HG02884 (cell line): ENCODE measurements at regions not wholly inside any gene's neighbourhood (a gene's known extent, or its start where the extent isn't known, plus 50 kb on each side); places are given as distances from the start of the nearest gene placed in this dataset.

Experiments used
- ATAC-seq: cut with Tn5 transposase; IDR thresholded peaks from one replicate; pipeline ENCODE4 v1.9.1; 2021; ENCODE audit warnings: mild to moderate bottlenecking, moderate library complexity; ENCODE audit not compliant: unreplicated experiment

DNA sequence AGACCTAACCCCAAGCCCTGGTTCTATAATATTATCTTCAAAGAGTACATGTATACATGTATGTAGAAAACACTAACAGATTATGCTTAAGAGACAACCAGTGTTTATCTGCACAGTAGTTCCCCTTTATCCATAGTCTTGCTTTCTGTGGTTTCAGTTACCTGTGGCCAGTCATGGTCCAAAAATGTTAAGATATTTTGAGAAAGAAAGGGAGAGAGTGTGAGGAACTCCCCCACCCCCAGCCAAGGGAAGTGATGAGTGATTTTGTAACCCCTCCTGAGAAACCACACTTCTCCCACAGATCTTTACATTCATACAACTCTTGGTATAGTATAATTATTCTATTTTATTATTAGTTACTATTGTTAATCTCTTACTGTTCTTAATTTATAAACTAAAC, 77.3 kb upstream of the CNTN1 start:
- peak; percentile 79 for ATAC-seq

DNA sequence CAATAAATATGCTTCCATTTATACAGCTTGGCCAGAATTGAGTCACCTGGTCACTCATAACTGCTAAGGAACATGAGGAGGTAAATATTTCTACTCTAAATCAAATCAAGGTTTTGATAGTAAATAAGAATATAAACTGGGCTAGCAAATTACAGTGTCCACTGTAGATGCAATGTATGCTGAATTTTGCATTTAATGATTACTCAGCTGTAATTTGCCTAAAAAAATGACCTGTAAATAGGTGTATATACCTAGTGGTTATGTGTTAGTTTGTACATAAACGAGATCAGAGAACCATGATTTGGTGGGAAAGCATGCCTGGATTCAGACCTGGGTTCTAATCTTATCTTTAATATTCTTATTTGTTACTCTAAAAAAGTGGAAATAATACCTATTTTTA, 76.6 kb upstream of the CNTN1 start:
- peak; percentile 23 for ATAC-seq

DNA sequence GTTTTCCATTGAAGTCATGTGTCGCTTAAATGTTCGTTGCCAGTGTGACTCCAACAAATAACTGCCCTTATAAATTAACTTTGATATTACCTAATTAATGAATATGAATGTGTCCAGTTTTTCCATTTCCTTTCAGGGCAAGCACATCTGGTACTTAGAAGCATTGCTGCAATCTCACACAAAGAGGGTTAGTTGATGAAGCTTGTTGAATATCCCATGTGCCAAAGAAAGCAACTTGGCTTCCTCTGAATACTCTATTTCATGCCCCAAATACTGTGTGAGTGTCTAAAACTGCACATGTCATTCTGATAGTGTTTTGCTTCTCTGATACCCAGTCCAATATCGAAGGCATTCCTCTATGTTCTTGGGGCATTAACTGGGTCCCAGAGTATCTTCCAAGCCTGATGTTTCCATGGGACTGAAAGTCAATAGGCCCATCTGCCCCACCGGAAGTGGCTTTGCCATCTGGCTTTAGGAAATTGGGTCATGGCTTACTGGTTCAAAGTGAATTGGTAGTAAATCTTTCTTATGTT, 75.8 kb upstream of the CNTN1 start:
- no peak for ATAC-seq

DNA sequence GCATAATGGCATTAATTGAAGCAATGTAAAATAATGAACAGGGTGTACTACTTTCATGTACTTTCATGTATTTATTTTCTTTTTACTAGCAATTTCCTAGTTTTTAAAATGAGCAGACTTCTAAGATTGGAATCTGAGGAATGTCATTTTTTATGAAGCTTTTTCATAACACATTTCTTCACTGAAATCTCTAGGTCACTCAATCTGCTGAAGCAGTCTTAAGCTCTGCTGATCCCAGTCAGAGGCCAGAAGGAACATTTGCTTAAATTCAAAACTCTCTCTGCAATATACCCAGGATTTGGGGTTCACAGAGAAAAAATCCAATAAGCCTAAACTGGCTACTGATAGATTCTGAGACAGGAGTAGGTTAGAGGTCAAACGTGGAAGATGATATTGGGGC, 73.6 kb upstream of the CNTN1 start:
- no peak for ATAC-seq

DNA sequence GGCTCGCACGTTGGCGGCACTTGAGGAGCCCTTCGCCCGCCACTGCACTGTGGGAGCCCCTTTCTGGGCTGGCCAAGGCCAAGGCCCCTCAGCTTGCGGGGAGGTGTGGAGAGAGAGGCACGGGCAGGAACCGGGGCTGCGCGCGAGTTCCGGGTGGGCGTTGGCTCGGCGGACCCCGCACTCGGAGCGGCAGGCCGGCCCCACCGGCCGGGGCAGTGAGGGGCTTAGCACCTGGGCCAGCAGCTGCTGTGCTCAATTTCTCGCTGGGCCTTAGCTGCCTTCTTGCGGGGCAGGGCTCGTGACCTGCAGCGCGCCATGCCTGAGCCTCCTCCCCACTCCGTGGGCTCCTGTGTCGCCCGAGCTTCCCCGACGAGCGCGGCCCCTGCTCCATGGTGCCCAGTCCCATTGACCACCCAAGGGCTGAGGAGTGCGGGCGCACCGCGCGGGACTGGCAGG, 71.6 kb upstream of the CNTN1 start:
- ATAC-seq: no peak

DNA sequence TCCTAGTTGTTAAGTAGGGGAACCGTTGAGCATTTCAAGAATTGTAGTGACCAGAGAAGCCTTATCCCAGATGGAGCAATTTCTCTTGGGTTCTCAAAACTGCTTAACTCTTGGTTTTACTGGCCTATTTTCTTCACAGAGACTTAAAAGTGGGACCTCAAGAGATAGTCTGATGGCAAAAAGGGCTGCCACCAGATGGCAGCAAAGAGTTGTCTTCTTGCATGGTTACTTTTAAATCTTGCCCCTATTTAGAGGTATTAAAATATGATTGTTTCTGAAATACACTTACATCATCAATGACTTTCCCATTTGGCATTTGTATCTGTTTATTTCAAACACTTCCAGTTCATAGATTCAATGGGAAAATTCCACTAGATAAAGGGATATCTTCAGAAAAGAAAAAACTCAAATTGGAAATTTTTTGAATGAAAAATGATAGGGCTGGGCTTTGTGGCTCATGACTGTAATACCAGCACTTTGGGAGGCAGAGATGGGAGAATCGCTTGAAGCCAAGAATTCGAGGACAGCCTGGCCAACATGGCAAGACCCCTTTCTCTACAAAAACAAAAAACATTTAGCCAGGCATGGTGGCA, 69.9 kb upstream of the CNTN1 start:
- ATAC-seq: no peak

DNA sequence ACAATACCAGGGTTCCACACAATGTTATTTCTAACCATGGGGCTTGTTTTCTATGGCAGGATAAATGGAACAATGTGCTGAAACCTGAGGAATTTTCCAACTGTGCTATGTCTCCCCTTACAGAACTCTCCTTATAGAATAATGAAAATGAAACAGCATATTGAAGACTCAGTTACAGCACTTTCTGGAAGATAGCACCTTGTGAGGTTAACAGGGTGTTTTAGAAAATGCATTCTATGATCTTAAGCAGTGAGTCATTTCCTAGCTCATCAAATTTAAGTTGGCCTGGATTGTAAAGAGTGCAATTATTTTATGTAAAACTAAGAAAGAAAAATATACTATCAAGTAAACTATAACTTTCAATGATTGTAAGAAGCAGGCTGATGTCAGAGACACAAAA, 60.1 kb upstream of the CNTN1 start:
- no peak for ATAC-seq

DNA sequence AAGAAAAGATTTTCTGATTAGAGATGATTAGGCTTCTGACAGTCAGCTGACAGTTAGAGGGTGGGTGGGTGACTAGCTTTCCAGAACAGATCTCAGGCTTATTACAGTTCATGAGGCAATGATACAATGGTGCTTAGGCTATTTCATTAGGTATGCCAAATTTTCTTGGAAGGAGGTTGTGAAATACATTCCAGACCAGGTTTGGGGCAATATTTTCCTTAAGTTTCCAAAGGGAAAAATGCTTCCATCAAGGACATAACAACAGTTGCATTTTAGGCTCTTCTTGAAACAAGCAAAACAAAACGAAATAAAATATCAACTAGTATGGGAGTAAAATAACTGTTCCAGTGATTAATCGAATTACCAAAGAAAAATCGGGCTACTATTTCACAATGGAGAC, 59.3 kb upstream of the CNTN1 start:
- no peak for ATAC-seq

DNA sequence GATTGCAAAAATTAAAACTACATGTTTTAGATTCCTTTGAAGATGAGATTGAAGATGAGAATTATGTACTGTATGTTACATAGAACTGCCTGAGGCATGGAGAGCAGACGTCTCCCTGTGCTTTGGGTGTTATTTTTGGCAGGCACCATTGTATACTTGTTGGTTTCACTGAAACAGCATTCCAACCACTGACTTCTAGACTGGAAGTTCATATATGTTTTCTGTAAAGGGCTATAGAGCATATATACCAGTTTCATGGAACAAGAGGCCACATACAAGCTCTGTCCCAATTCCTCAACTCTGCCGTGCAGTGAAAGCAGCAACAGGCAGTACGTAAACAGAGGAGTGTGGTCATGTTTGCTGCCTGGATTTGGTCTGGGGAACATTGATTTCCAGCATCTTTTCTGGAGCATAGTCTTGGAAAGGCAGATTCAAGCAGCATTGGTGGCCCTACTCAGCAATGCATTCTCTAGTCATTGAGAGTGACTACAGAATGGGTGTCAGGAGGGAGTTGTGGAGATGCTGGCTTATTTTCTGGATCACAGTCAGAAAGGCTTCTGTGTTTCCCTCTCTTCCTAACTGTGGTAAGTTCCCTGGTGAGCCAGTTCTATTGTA, 57.6 kb upstream of the CNTN1 start:
- no peak for ATAC-seq

DNA sequence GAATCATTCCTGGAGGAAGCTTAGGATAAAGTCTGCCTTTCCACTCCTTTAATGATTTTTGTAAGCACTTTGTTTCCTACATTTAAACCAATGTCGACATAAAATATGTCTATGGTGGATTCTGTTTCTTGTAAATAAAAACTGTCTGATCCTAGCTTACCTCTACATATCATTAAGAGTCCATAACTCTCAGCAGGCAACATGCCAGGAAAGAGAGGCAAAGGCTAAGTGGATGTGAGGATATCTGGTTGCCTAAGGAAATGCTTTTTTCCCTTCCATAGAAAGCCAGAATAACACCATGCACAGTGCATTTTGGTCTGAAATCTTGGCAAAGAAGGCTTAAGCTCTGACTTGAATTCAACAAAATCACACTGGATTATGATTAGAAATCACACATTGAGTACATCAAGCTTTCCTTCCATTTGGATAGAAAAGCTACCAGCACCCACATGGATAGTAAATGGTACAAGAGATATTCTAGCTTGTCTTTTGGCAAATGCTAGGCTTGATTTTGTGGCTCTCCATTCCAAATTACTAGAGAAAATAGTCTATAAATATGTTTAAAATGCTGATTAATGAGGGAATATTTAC, 57.0 kb upstream of the CNTN1 start:
- ATAC-seq: no peak
